IMR-90 (cell line): ENCODE measurements at regions not wholly inside any gene's neighbourhood (a gene's known extent, or its start where the extent isn't known, plus 50 kb on each side); places are given as distances from the start of the nearest gene placed in this dataset.

Experiments used
- ATAC-seq: fragments of 200-7000 bp; cut with Tn5 transposase; 2 replicates; pipeline ENCODE4 v1.9.1; 2020; ENCODE audit warnings: low read depth, mild to moderate bottlenecking, moderate library complexity
- BruUV-seq: library from RNA; stranded (reverse); fragments of 400-500 nt; replicated peaks from 2 replicates; lab custom pipeline; 2021; lab: Mats Ljungman, UMichigan
- CTCF ChIA-PET: fragments of 300-600 bp; formaldehyde crosslinking; extraction: SDS; loops from one replicate; lab custom pipeline; 2021; ENCODE audit warnings: antibody characterized with exemption; lab: Yijun Ruan, JAX
- POLR2A ChIA-PET: fragments of 300-600 bp; sonication (Branson Sonifier 250); formaldehyde crosslinking; loops from one replicate; lab custom pipeline; 2022; ENCODE audit warnings: antibody characterized with exemption; ENCODE audit not compliant: unreplicated experiment; lab: Charles Lee
- DNase-seq: peaks from one replicate; pipeline ENCODE4 v3.0.0; 2013
- H2AFZ ChIP-seq: replicated peaks from 2 replicates; pipeline ENCODE3; 2013; ENCODE audit warnings: low read length, mild to moderate bottlenecking; ENCODE audit not compliant: poor library complexity
- H2AK5ac ChIP-seq: 2 replicates; pipeline ENCODE4 v1.6.1; 2013; ENCODE audit warnings: low read depth, low read length, inconsistent platforms
- H2AK9ac ChIP-seq: replicated peaks from 2 replicates; pipeline ENCODE3; 2013; ENCODE audit warnings: mild to moderate bottlenecking, low read depth, low read length, moderate library complexity; ENCODE audit not compliant: poor library complexity
- H2BK120ac ChIP-seq: 2 replicates; pipeline ENCODE4 v1.6.1; 2013; ENCODE audit warnings: low read depth, low read length, inconsistent platforms
- H2BK15ac ChIP-seq: 3 replicates; pipeline ENCODE4 v1.6.1; 2013; ENCODE audit warnings: low read depth, low read length, inconsistent platforms
- H2BK20ac ChIP-seq: 2 replicates; pipeline ENCODE4 v1.6.1; 2013; ENCODE audit warnings: low read depth, mild to moderate bottlenecking, inconsistent platforms, low read length, moderate library complexity
- H2BK5ac ChIP-seq: 2 replicates; pipeline ENCODE4 v1.6.1; 2013; ENCODE audit warnings: mild to moderate bottlenecking, low read depth, low read length, inconsistent platforms; ENCODE audit not compliant: poor library complexity, severe bottlenecking
- H3K14ac ChIP-seq: replicated peaks from 2 replicates; pipeline ENCODE4 v1.6.1; 2013; ENCODE audit warnings: low read depth, low read length, inconsistent platforms
- H3K18ac ChIP-seq: 2 replicates; pipeline ENCODE4 v1.6.1; 2013; ENCODE audit warnings: low read depth, low read length, control low read depth
- H3K23ac ChIP-seq: 2 replicates; pipeline ENCODE4 v1.6.1; 2013; ENCODE audit warnings: low read depth, low read length, inconsistent platforms
- H3K27ac ChIP-seq: 2 replicates; pipeline ENCODE4 v1.5.1; 2013; ENCODE audit warnings: mild to moderate bottlenecking, control low read depth, low read length; ENCODE audit not compliant: insufficient read depth
- H3K27me3 ChIP-seq: 2 replicates; pipeline ENCODE4 v1.6.1; 2013; ENCODE audit warnings: low read length; ENCODE audit not compliant: control insufficient read depth, insufficient read depth
- H3K36me3 ChIP-seq: 2 replicates; pipeline ENCODE4 v1.6.1; 2013; ENCODE audit warnings: low read length, mixed read lengths; ENCODE audit not compliant: control insufficient read depth, insufficient read depth
- H3K4ac ChIP-seq: 2 replicates; pipeline ENCODE4 v1.6.1; 2013; ENCODE audit warnings: low read depth, low read length, inconsistent platforms
- H3K4me1 ChIP-seq: 2 replicates; pipeline ENCODE4 v1.6.1; 2013; ENCODE audit warnings: low read length, mixed read lengths; ENCODE audit not compliant: control insufficient read depth, insufficient read depth
- H3K4me2 ChIP-seq: 2 replicates; pipeline ENCODE4 v1.6.1; 2013; ENCODE audit warnings: low read depth, mild to moderate bottlenecking, control low read depth, low read length, moderate library complexity
- H3K4me3 ChIP-seq: 2 replicates; pipeline ENCODE4 v1.5.1; 2013; ENCODE audit warnings: low read depth, mild to moderate bottlenecking, control low read depth, low read length, moderate library complexity; ENCODE audit not compliant: insufficient read depth
- H3K56ac ChIP-seq: 2 replicates; pipeline ENCODE4 v1.6.1; 2013; ENCODE audit warnings: low read length, inconsistent platforms; ENCODE audit not compliant: insufficient read depth; ENCODE audit errors: extremely low read depth
- H3K79me1 ChIP-seq, 2 experiments: 2 replicates each; pipeline ENCODE4 v1.6.1; 2013; ENCODE audit warnings: low read length in 2 of 2, inconsistent platforms in 1 of 2, low read depth in 1 of 2
- H3K9ac ChIP-seq: 2 replicates; pipeline ENCODE4 v1.6.1; 2013; ENCODE audit warnings: low read depth, low read length, control low read depth
- H3K9me1 ChIP-seq: 2 replicates; pipeline ENCODE4 v1.6.1; 2013; ENCODE audit warnings: low read length, inconsistent platforms; ENCODE audit not compliant: insufficient read depth
- H3K9me3 ChIP-seq: 2 replicates; pipeline ENCODE4 v1.6.1; 2013; ENCODE audit warnings: low read length; ENCODE audit not compliant: control insufficient read depth, insufficient read depth
- H4K20me1 ChIP-seq: 2 replicates; pipeline ENCODE4 v1.6.1; 2013; ENCODE audit warnings: low read length, inconsistent platforms; ENCODE audit not compliant: insufficient read depth
- H4K5ac ChIP-seq: 2 replicates; pipeline ENCODE4 v1.6.1; 2013; ENCODE audit warnings: mild to moderate bottlenecking, low read depth, low read length, control low read depth
- H4K8ac ChIP-seq, 2 experiments: 2 replicates each; pipeline ENCODE4 v1.6.1; 2013; ENCODE audit warnings: low read depth in 2 of 2, low read length in 2 of 2, control low read depth in 1 of 2, inconsistent platforms in 1 of 2
- H4K91ac ChIP-seq: 2 replicates; pipeline ENCODE4 v1.6.1; 2013; ENCODE audit warnings: low read depth, low read length, inconsistent platforms; ENCODE audit not compliant: insufficient read depth
- ELK1 ChIP-seq: fragments of 150-350 bp; IDR thresholded peaks from 2 replicates; pipeline ENCODE4 v1.6.1; 2016; ENCODE audit warnings: low read depth, mild to moderate bottlenecking, low read length, moderate library complexity, borderline replicate concordance
- MAZ ChIP-seq: IDR thresholded peaks from 2 replicates; pipeline ENCODE4 v1.6.1; 2012; ENCODE audit warnings: low read depth, mild to moderate bottlenecking, low read length, improper control_type of control experiment, moderate library complexity, borderline replicate concordance
- NFE2L2 ChIP-seq: fragments of 150-350 bp; IDR thresholded peaks from 2 replicates; pipeline ENCODE4 v1.6.1; 2016; ENCODE audit warnings: low read depth, mild to moderate bottlenecking, low read length
- POLR2A ChIP-seq: IDR thresholded peaks from 2 replicates; pipeline ENCODE4 v1.6.1; 2012; ENCODE audit warnings: mild to moderate bottlenecking, low read depth, low read length
- RFX5 ChIP-seq: IDR thresholded peaks from 2 replicates; pipeline ENCODE4 v1.8.0; 2012; ENCODE audit warnings: low read depth, mild to moderate bottlenecking, low read length, moderate library complexity
- USF2 ChIP-seq: fragments of 150-350 bp; IDR thresholded peaks from 2 replicates; pipeline ENCODE4 v1.6.1; 2017; ENCODE audit warnings: mild to moderate bottlenecking, antibody characterized with exemption, low read length, low read depth
- WGBS, 2 experiments: methylation state at CpG; one replicate each; pipeline versions ENCODE4 v1.1.5 to v1.1.7; 2013; ENCODE audit warnings: missing lambda C conversion rate in 2 of 2; ENCODE audit not compliant: insufficient read length in 1 of 2; ENCODE audit errors: extremely low coverage in 2 of 2; 5-methylcytosine and 5-hydroxymethylcytosine counted together
- dilution Hi-C: fragments of 300-500 bp; cut with HindIII; formaldehyde crosslinking; loops from one replicate; pipeline ENCODE4 v1.14.3; 2018; ENCODE audit warnings: low sequenced_read_pairs; ENCODE audit not compliant: unreplicated experiment
- in situ Hi-C: fragments of 300-500 bp; cut with MboI; formaldehyde crosslinking; loops from 3 replicates; pipeline ENCODE4 v1.14.3; 2019; ENCODE audit warnings: low sequenced_read_pairs, inconsistent platforms, mixed read lengths
- intact Hi-C: fragments of 100-400 bp; cut with micrococcal nuclease; formaldehyde crosslinking; loops from 2 replicates; pipeline ENCODE4 v1.10.0; 2022

GRCh38 chr12:69173368-69173767, 66.0 kb upstream of the CPSF6 start:
- in situ Hi-C loops, result no loop called here
- WGBS, 2 experiments, result 10% methylated on average over 4 of the region's 9 CpGs; no CpG with 5 or more reads in 1 of the 2 experiments

More at GRCh38 chr12:69173368-69173767, 66.0 kb upstream of the CPSF6 start:
- Histone ChIP-seq H3K4me1 (no peaks in the 10 kb centered on the region), H3K36me3 (no peaks in the 10 kb centered on the region), H2BK120ac (no peak overlapping the region), H3K18ac (no peak overlapping the region), H3K4ac (no peak overlapping the region), H3K27ac (no peak overlapping the region), H3K4me3 (no peak overlapping the region), H3K14ac (no peak overlapping the region), H2BK15ac (no peak overlapping the region), H2AFZ (peak overlapping the region; percentile 72), H3K79me1 (no peaks in the 10 kb centered on the region), H2BK20ac (no peak overlapping the region), H3K9ac (no peak overlapping the region), H3K9me1 (no peaks in the 10 kb centered on the region), H3K4me2 (no peak overlapping the region), H4K91ac (no peak overlapping the region), H2AK5ac (no peak overlapping the region), H3K56ac (no peak overlapping the region), H2BK5ac (no peak overlapping the region), H4K20me1 (no peaks in the 10 kb centered on the region), H3K23ac (no peak overlapping the region), H2AK9ac (no peak overlapping the region), H3K9me3 (no peaks in the 10 kb centered on the region), H4K8ac (no peak overlapping the region), H3K27me3 (peaks cover 5% of the 10 kb centered on the region), H4K5ac (no peak overlapping the region)
- TF ChIP-seq MAZ, result no peak
- TF ChIP-seq POLR2A, result no peak
- TF ChIP-seq NFE2L2, result no peak
- no peak for TF ChIP-seq USF2
- TF ChIP-seq RFX5, result no peak
- TF ChIP-seq ELK1, result no peak
- dilution Hi-C loops, result no loop called here
- DNase-seq, result no peak
- ChIA-PET CTCF (no interaction called here), POLR2A (no interaction called here)
- no TSS peak for BruUV-seq
- intact Hi-C loops, result no loop called here
- peak; percentile 27; the same call in 1 of the 2 replicates for ATAC-seq
